Body of pancreas (tissue), 4 donors: ENCODE measurements at regions not wholly inside any gene's neighbourhood (a gene's known extent, or its start where the extent isn't known, plus 50 kb on each side); places are given as distances from the start of the nearest gene placed in this dataset.

Source experiments
- POLR2A ChIP-seq, 3 donors: fragments of 450-650 bp; IDR thresholded peaks; one replicate each; pipeline ENCODE4 v1.6.1; 2016; ENCODE audit warnings: antibody characterized with exemption in 3 of 3, mild to moderate bottlenecking in 2 of 3
- TF ChIP-seq, protein P1 (sequence below), 7 experiments: fragments of 450-650 bp in 4 of 7; fragments of 200-600 bp in 3 of 7; sonication (generic) in 3 of 7; IDR thresholded peaks; one replicate each; pipeline ENCODE4 v1.5.1; 2016 to 2019; ENCODE audit warnings: antibody characterized with exemption in 7 of 7

DNA sequence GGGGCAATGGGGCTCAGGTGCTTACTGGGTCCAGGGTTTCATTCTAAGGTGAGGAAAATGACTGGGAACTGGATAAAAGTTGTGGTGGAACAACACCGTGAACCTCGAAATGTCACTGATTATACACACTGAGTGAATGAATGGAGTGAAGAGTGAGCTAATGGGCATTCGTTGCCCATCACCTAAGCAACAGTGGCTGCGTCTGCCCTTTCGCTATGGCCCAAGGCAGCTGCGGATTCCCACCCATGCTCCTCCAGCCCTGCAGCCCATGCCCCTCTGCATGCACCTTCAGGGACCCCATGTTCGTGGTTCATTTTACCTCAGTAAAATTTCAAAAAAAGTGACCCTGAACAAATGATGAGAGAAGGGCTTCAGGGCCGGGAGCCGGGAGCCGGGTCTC lies 196.3 kb downstream of the CTTN start:
- TF ChIP-seq, protein P1, sequence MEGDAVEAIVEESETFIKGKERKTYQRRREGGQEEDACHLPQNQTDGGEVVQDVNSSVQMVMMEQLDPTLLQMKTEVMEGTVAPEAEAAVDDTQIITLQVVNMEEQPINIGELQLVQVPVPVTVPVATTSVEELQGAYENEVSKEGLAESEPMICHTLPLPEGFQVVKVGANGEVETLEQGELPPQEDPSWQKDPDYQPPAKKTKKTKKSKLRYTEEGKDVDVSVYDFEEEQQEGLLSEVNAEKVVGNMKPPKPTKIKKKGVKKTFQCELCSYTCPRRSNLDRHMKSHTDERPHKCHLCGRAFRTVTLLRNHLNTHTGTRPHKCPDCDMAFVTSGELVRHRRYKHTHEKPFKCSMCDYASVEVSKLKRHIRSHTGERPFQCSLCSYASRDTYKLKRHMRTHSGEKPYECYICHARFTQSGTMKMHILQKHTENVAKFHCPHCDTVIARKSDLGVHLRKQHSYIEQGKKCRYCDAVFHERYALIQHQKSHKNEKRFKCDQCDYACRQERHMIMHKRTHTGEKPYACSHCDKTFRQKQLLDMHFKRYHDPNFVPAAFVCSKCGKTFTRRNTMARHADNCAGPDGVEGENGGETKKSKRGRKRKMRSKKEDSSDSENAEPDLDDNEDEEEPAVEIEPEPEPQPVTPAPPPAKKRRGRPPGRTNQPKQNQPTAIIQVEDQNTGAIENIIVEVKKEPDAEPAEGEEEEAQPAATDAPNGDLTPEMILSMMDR (IDR thresholded peaks at IDR 0.05), result no peak
- no peak for TF ChIP-seq POLR2A (IDR thresholded peaks at IDR 0.05)
